H1 (cell line): ENCODE measurements at regions not wholly inside any gene's neighbourhood (a gene's known extent, or its start where the extent isn't known, plus 50 kb on each side); places are given as distances from the start of the nearest gene placed in this dataset.

Source experiments
- CTCF ChIA-PET: fragments of 300-600 bp; sonication (Branson Sonifier 250); formaldehyde crosslinking; loops from one replicate; lab custom pipeline; 2021; ENCODE audit not compliant: partially characterized antibody; lab: Charles Lee
- POLR2A ChIA-PET: fragments of 300-600 bp; sonication (Branson Sonifier 250); formaldehyde crosslinking; loops from one replicate; lab custom pipeline; 2021; ENCODE audit warnings: inconsistent platforms; ENCODE audit not compliant: partially characterized antibody; lab: Charles Lee
- DNase-seq, 2 experiments: peaks; one replicate each; pipeline versions ENCODE4 v3.0.0 to v3.0.0-alpha.2; 2010 to 2022; ENCODE audit warnings: low spot score in 2 of 2, low read depth in 1 of 2, mixed read lengths in 1 of 2
- FAIRE-seq: peaks from 2 replicates; lab custom pipeline; 2011; peaks lifted over from hg19 to GRCh38; lab: Jason Lieb, UNC
- H2AFZ ChIP-seq: 2 replicates; pipeline ENCODE4 v1.8.1; 2012; ENCODE audit warnings: low read length, inconsistent platforms
- H2AK5ac ChIP-seq: 2 replicates; pipeline ENCODE4 v1.6.1; 2013; ENCODE audit warnings: low read depth, low read length
- H2BK120ac ChIP-seq: replicated peaks from 2 replicates; pipeline ENCODE3; 2013; ENCODE audit warnings: low read depth, low read length, inconsistent platforms
- H2BK12ac ChIP-seq: 2 replicates; pipeline ENCODE4 v1.6.1; 2013; ENCODE audit warnings: low read depth, low read length
- H2BK15ac ChIP-seq: 2 replicates; pipeline ENCODE4 v1.6.1; 2013; ENCODE audit warnings: low read length
- H2BK20ac ChIP-seq: 2 replicates; pipeline ENCODE4 v1.6.1; 2013; ENCODE audit warnings: low read length
- H2BK5ac ChIP-seq: 2 replicates; pipeline ENCODE4 v1.6.1; 2013; ENCODE audit warnings: low read depth, low read length
- H3K14ac ChIP-seq: 2 replicates; pipeline ENCODE4 v1.6.1; 2013; ENCODE audit warnings: inconsistent platforms; ENCODE audit not compliant: insufficient read length
- H3K18ac ChIP-seq: 2 replicates; pipeline ENCODE4 v1.6.1; 2013; ENCODE audit warnings: low read length; ENCODE audit errors: extremely low read depth
- H3K23ac ChIP-seq: 2 replicates; pipeline ENCODE4 v1.6.1; 2013; ENCODE audit warnings: inconsistent platforms; ENCODE audit not compliant: insufficient read length
- H3K23me2 ChIP-seq: 2 replicates; pipeline ENCODE4 v1.6.1; 2013; ENCODE audit warnings: low read depth, low read length
- H3K27ac ChIP-seq: 2 replicates; pipeline ENCODE4 v1.6.1; 2011; ENCODE audit warnings: low read depth, low read length, inconsistent platforms
- H3K27me3 ChIP-seq, 4 experiments: replicated peaks in 1 of 4; 1 replicate in 1 of 4; 2 replicates in 3 of 4; pipeline versions ENCODE4 v1.6.1 to v1.8.1; 2011 to 2013; ENCODE audit warnings: low read length in 3 of 4, mild to moderate bottlenecking in 3 of 4, inconsistent platforms in 2 of 4, mixed read lengths in 2 of 4, moderate library complexity in 1 of 4; ENCODE audit not compliant: control insufficient read depth in 3 of 4, insufficient read depth in 3 of 4; ENCODE audit errors: extremely low read depth in 1 of 4
- H3K36me3 ChIP-seq, 4 experiments: 2 replicates each; pipeline versions ENCODE4 v1.6.1 to v1.8.1; 2011 to 2013; ENCODE audit warnings: mild to moderate bottlenecking in 4 of 4, low read length in 3 of 4, moderate library complexity in 2 of 4, control low read depth in 1 of 4, inconsistent platforms in 1 of 4; ENCODE audit not compliant: insufficient read depth in 4 of 4, control insufficient read depth in 2 of 4
- H3K4ac ChIP-seq: replicated peaks from 2 replicates; pipeline ENCODE3; 2013; ENCODE audit warnings: low read length, low read depth, mixed read lengths, inconsistent platforms; ENCODE audit not compliant: insufficient read length
- H3K4me1 ChIP-seq, 4 experiments: replicated peaks in 1 of 4; 1 replicate in 1 of 4; 2 replicates in 3 of 4; pipeline versions ENCODE4 v1.6.1 to v1.8.1; 2011 to 2013; ENCODE audit warnings: low read length in 3 of 4, inconsistent platforms in 2 of 4, mixed read lengths in 1 of 4; ENCODE audit not compliant: insufficient read depth in 4 of 4, control insufficient read depth in 3 of 4
- H3K4me2 ChIP-seq, 2 experiments: 2 replicates each; pipeline versions ENCODE4 v1.6.1 to v1.8.1; 2011 to 2013; ENCODE audit warnings: low read depth in 2 of 2, low read length in 2 of 2, control low read depth in 1 of 2, inconsistent platforms in 1 of 2, mild to moderate bottlenecking in 1 of 2; ENCODE audit not compliant: insufficient read depth in 1 of 2
- H3K4me3 ChIP-seq, 4 experiments: fragments of 200-600, 300-600 bp in 1 of 4; sonication (generic), shearing (Covaris generic), sonication (Bioruptor Twin) in 1 of 4; 2 replicates each; pipeline versions ENCODE4 v1.5.1 to v1.8.1; 2011 to 2016; ENCODE audit warnings: low read length in 4 of 4, low read depth in 3 of 4, control low read depth in 2 of 4, inconsistent platforms in 2 of 4, mild to moderate bottlenecking in 2 of 4, mixed read lengths in 1 of 4, moderate library complexity in 1 of 4; ENCODE audit not compliant: insufficient read depth in 2 of 4; ENCODE audit errors: extremely low read depth in 1 of 4
- H3K56ac ChIP-seq: replicated peaks from 2 replicates; pipeline ENCODE3; 2013; ENCODE audit warnings: low read depth, mild to moderate bottlenecking, mixed read lengths, low read length, inconsistent platforms; ENCODE audit not compliant: insufficient read length
- H3K79me1 ChIP-seq: 2 replicates; pipeline ENCODE4 v1.6.1; 2013; ENCODE audit warnings: low read depth, low read length, control low read depth
- H3K79me2 ChIP-seq, 2 experiments: 2 replicates each; pipeline versions ENCODE4 v1.6.1 to v1.8.1; 2012 to 2013; ENCODE audit warnings: low read length in 2 of 2, mild to moderate bottlenecking in 2 of 2, inconsistent platforms in 1 of 2; ENCODE audit not compliant: insufficient read depth in 2 of 2, control insufficient read depth in 1 of 2
- H3K9ac ChIP-seq, 4 experiments: replicated peaks in 1 of 4; 1 replicate in 1 of 4; 2 replicates in 3 of 4; pipeline versions ENCODE4 v1.6.1 to v1.8.1; 2011 to 2013; ENCODE audit warnings: low read depth in 3 of 4, low read length in 3 of 4, control low read depth in 2 of 4, mild to moderate bottlenecking in 2 of 4, moderate library complexity in 2 of 4, inconsistent platforms in 1 of 4; ENCODE audit errors: extremely low read depth in 1 of 4
- H3K9me3 ChIP-seq, 2 experiments: 2 replicates each; pipeline versions ENCODE4 v1.6.1 to v1.8.1; 2012 to 2013; ENCODE audit warnings: mild to moderate bottlenecking in 2 of 2, moderate library complexity in 2 of 2, control low read depth in 1 of 2, inconsistent platforms in 1 of 2, low read depth in 1 of 2, low read length in 1 of 2, mixed read lengths in 1 of 2; ENCODE audit not compliant: insufficient read depth in 2 of 2
- H4K20me1 ChIP-seq, 2 experiments: replicated peaks in 1 of 2; 2 replicates each; pipeline versions ENCODE3 to v1.8.1; 2011 to 2013; ENCODE audit warnings: inconsistent platforms in 2 of 2, low read length in 2 of 2, mild to moderate bottlenecking in 1 of 2; ENCODE audit not compliant: insufficient read depth in 2 of 2, control insufficient read depth in 1 of 2
- H4K5ac ChIP-seq: 2 replicates; pipeline ENCODE4 v1.6.1; 2013; ENCODE audit warnings: low read length, low read depth, mixed read lengths, inconsistent platforms; ENCODE audit not compliant: insufficient read length
- H4K8ac ChIP-seq: 2 replicates; pipeline ENCODE4 v1.8.0; 2013; ENCODE audit warnings: mild to moderate bottlenecking, moderate library complexity, low read length, inconsistent platforms; ENCODE audit not compliant: insufficient read depth; ENCODE audit errors: extremely low read depth
- H4K91ac ChIP-seq: replicated peaks from 2 replicates; pipeline ENCODE3; 2013; ENCODE audit warnings: low read length, mixed read lengths, inconsistent platforms; ENCODE audit not compliant: insufficient read length
- BACH1 ChIP-seq: IDR thresholded peaks from 2 replicates; pipeline ENCODE4 v1.6.1; 2012; ENCODE audit warnings: low read length, improper control_type of control experiment
- CHD1 ChIP-seq: IDR thresholded peaks from 2 replicates; pipeline ENCODE4 v1.6.1; 2012; ENCODE audit warnings: low read depth, low read length, improper control_type of control experiment
- EP300 ChIP-seq, 2 experiments: IDR thresholded peaks; 1 replicate in 1 of 2; 2 replicates in 1 of 2; pipeline ENCODE4 v1.6.1; 2011 to 2012; ENCODE audit warnings: low read depth in 2 of 2, low read length in 2 of 2, mild to moderate bottlenecking in 2 of 2, borderline replicate concordance in 1 of 2, inconsistent platforms in 1 of 2, moderate library complexity in 1 of 2
- HDAC6 ChIP-seq: IDR thresholded peaks from one replicate; pipeline ENCODE4 v1.7.1; 2012; ENCODE audit warnings: low read depth, mild to moderate bottlenecking, inconsistent platforms, low read length, moderate library complexity
- JUND ChIP-seq: IDR thresholded peaks from 2 replicates; pipeline ENCODE4 v1.6.1; 2011; ENCODE audit warnings: mild to moderate bottlenecking, improper control_type of control experiment, low read length
- MAFK ChIP-seq: IDR thresholded peaks from 2 replicates; pipeline ENCODE4 v1.6.1; 2012; ENCODE audit warnings: low read depth, mild to moderate bottlenecking, improper control_type of control experiment, low read length
- NRF1 ChIP-seq: IDR thresholded peaks from 2 replicates; pipeline ENCODE4 v1.6.1; 2011; ENCODE audit warnings: mild to moderate bottlenecking, low read depth, low read length, improper control_type of control experiment
- PHF8 ChIP-seq: fragments of 200-600 bp; sonication (generic); conservative IDR thresholded peaks from 2 replicates; pipeline ENCODE4 v1.7.1; 2012; ENCODE audit warnings: low read depth, mild to moderate bottlenecking, inconsistent platforms, low read length, moderate library complexity
- POU5F1 ChIP-seq: IDR thresholded peaks from 2 replicates; pipeline ENCODE4 v1.6.1; 2011; ENCODE audit warnings: low read depth, mild to moderate bottlenecking, low read length, moderate library complexity
- SAP30 ChIP-seq: fragments of 300-600 bp; sonication (generic); IDR thresholded peaks from 2 replicates; pipeline ENCODE4 v1.7.1; 2012; ENCODE audit warnings: low read length, moderate library complexity, mild to moderate bottlenecking, inconsistent platforms; ENCODE audit not compliant: insufficient read depth, insufficient replicate concordance
- SIN3A ChIP-seq, 2 experiments: IDR thresholded peaks in 1 of 2; conservative IDR thresholded peaks in 1 of 2; 2 replicates each; pipeline ENCODE4 v1.6.1; 2011 to 2012; ENCODE audit warnings: low read length in 2 of 2, improper control_type of control experiment in 1 of 2, low read depth in 1 of 2, mild to moderate bottlenecking in 1 of 2
- SUZ12 ChIP-seq: fragments of 200-600 bp; sonication (generic); IDR thresholded peaks from 2 replicates; pipeline ENCODE4 v1.6.1; 2012; ENCODE audit warnings: mild to moderate bottlenecking, inconsistent platforms, low read length, moderate library complexity, mixed read lengths
- ZNF274 ChIP-seq: IDR thresholded peaks from 2 replicates; pipeline ENCODE4 v1.7.0; 2012; ENCODE audit warnings: low read length, borderline replicate concordance; ENCODE audit errors: extremely low read depth
- WGBS, 2 experiments: shearing (Covaris generic) in 1 of 2; methylation state at CpG; one replicate each; pipeline versions ENCODE4 v1.1.6 to v1.1.7; 2013 to 2015; ENCODE audit warnings: low lambda C conversion rate in 2 of 2, mixed read lengths in 2 of 2, inconsistent platforms in 1 of 2, low coverage in 1 of 2, missing lambda C conversion rate in 1 of 2; ENCODE audit not compliant: insufficient replicate concordance in 2 of 2, insufficient coverage in 1 of 2, insufficient read length in 1 of 2; ENCODE audit errors: extremely low coverage in 1 of 2, missing lambda C conversion rate in 1 of 2; 5-methylcytosine and 5-hydroxymethylcytosine counted together

- H3K4me2 ChIP-seq, result no peak overlapping the region
- H2BK15ac ChIP-seq, result no peak overlapping the region
- H3K23me2 ChIP-seq, result no peaks in the 10 kb centered on the region
- H3K18ac ChIP-seq, result no peak overlapping the region
- H3K27ac ChIP-seq, result no peak overlapping the region
- H3K79me2 ChIP-seq, result no peaks in the 10 kb centered on the region
- H3K9me3 ChIP-seq, result no peaks in the 10 kb centered on the region
- no peak overlapping the region for H2BK120ac ChIP-seq
- no peak overlapping the region for H2BK5ac ChIP-seq
- no peak overlapping the region for H3K56ac ChIP-seq
- H3K9ac ChIP-seq, result no peak overlapping the region
- ChIA-PET POLR2A (no interaction called here), CTCF (no interaction called here)
- no peak overlapping the region for H3K4me3 ChIP-seq
- H2BK20ac ChIP-seq, result no peak overlapping the region
- no peak overlapping the region for H3K14ac ChIP-seq
- FAIRE-seq (no peak), DNase-seq (no peak)
- WGBS, 2 experiments, result 88% methylated on average over 1 of the region's 1 CpG; no CpG with 5 or more reads in 1 of the 2 experiments
- no peaks in the 10 kb centered on the region for H3K79me1 ChIP-seq
- no peak overlapping the region for H2AK5ac ChIP-seq
- no peak for TF ChIP-seq BACH1
- TF ChIP-seq HDAC6, result no peak
- no peak for TF ChIP-seq PHF8
- no peak for TF ChIP-seq NRF1
- TF ChIP-seq CHD1, result no peak
- no peak for TF ChIP-seq MAFK
- TF ChIP-seq ZNF274, result no peak
- TF ChIP-seq SUZ12, result no peak
- TF ChIP-seq EP300 (IDR thresholded peaks at IDR 0.05; ENCODE audit: borderline replicate concordance in 1 of 2, low read depth in 2 of 2, low read length in 2 of 2), result no peak
- TF ChIP-seq SAP30, result no peak
- TF ChIP-seq SIN3A (conservative IDR thresholded peaks at IDR 0.05 in 1 of 2, IDR thresholded peaks at IDR 0.05 in 1 of 2; ENCODE audit: low read depth in 1 of 2, low read length in 2 of 2), result no peak
- TF ChIP-seq JUND, result no peak
- no peak for TF ChIP-seq POU5F1
- TF ChIP-seq, all 59 proteins: peak for 0
- no peak overlapping the region for H4K91ac ChIP-seq
- peaks cover 0 to 2% (median 0%) of the 10 kb centered on the region in 4 experiments; a peak in 2 of 7 replicates for H3K4me1 ChIP-seq
- H4K5ac ChIP-seq, result no peak overlapping the region
- no peak overlapping the region for H2AFZ ChIP-seq
- H3K27me3 ChIP-seq, result no peaks in the 10 kb centered on the region
- H3K23ac ChIP-seq, result no peak overlapping the region
- no peak overlapping the region for H2BK12ac ChIP-seq
- H4K8ac ChIP-seq, result no peak overlapping the region
- no peaks in the 10 kb centered on the region for H3K36me3 ChIP-seq
- no peak overlapping the region for H3K4ac ChIP-seq
- H4K20me1 ChIP-seq, result no peaks in the 10 kb centered on the region
These were observed 548.0 kb downstream of the ARL4A start for GRCh38 chr7:13235436-13235835.
